Stomach (tissue), 8 donors: ENCODE measurements at regions not wholly inside any gene's neighbourhood (a gene's known extent, or its start where the extent isn't known, plus 50 kb on each side); places are given as distances from the start of the nearest gene placed in this dataset.

Experiments
- DNase-seq, 2 donors: peaks; one replicate each; pipeline versions ENCODE4 v3.0.0 to v3.0.0-alpha.2; 2013 to 2019
- H3K27ac ChIP-seq, 5 donors: fragments of 200-600 bp in 4 of 5; sonication (generic) in 4 of 5; one replicate each; pipeline ENCODE4 v1.5.1; 2013 to 2019; ENCODE audit warnings: mild to moderate bottlenecking in 1 of 5, moderate library complexity in 1 of 5
- H3K27me3 ChIP-seq, 3 donors: fragments of 200-600 bp; sonication (generic); one replicate each; pipeline ENCODE4 v1.5.1; 2017 to 2019; ENCODE audit warnings: mixed run types in 1 of 3
- H3K36me3 ChIP-seq, 4 donors: fragments of 200-600 bp; sonication (generic); 1 replicate in 3 of 4; 2 replicates in 1 of 4; pipeline ENCODE4 v1.5.1; 2016 to 2019
- H3K4me1 ChIP-seq, 4 donors: fragments of 200-600 bp; sonication (generic); one replicate each; pipeline ENCODE4 v1.5.1; 2016 to 2019
- H3K4me3 ChIP-seq, 4 donors: fragments of 200-600 bp; sonication (generic) in 3 of 4; one replicate each; pipeline ENCODE4 v1.5.1; 2016 to 2019; ENCODE audit warnings: mild to moderate bottlenecking in 1 of 4
- H3K9me3 ChIP-seq, 4 donors: fragments of 200-600 bp; sonication (generic); one replicate each; pipeline ENCODE4 v1.5.1; 2016 to 2019
- CTCF ChIP-seq, 7 experiments: fragments of 450-650 bp in 4 of 7; fragments of 200-600 bp in 3 of 7; sonication (generic) in 3 of 7; IDR thresholded peaks; one replicate each; pipeline ENCODE4 v1.5.1; 2016 to 2019; ENCODE audit warnings: antibody characterized with exemption in 7 of 7, control low read depth in 2 of 7, mild to moderate bottlenecking in 1 of 7
- EP300 ChIP-seq: sonication (generic); formaldehyde crosslinking; IDR thresholded peaks from one replicate; pipeline ENCODE4 v1.6.1; 2017; ENCODE audit warnings: antibody characterized with exemption
- POLR2A ChIP-seq, 4 donors: fragments of 450-650 bp; IDR thresholded peaks; one replicate each; pipeline ENCODE4 v1.6.1; 2016; ENCODE audit warnings: antibody characterized with exemption in 4 of 4, control low read depth in 2 of 4, mild to moderate bottlenecking in 1 of 4, moderate library complexity in 1 of 4
- POLR2AphosphoS5 ChIP-seq, 3 donors: sonication (generic); formaldehyde crosslinking; IDR thresholded peaks; one replicate each; pipeline ENCODE4 v1.6.1; 2016; ENCODE audit warnings: antibody characterized with exemption in 3 of 3
- WGBS, 5 donors: extraction: QIAGEN DNeasy Blood & Tissue Kit in 3 of 5; methylation state at CpG; one replicate each; pipeline versions ENCODE4 v1.1.5 to v1.1.7; 2013 to 2018; 5-methylcytosine and 5-hydroxymethylcytosine counted together
- intact Hi-C: fragments of 100-400 bp; cut with DNase I; formaldehyde crosslinking; loops from one replicate; pipeline ENCODE4 v1.15.1; 2023; ENCODE audit warnings: low total_unique reads
- donor health status: healthy with polysubstance abuse.
- donor health status: Bipolar disorder and iron deficiency.
- donor health status: healthy.

GRCh38 chr4:163419074-163419473, 54.5 kb downstream of the TKTL2 start:
- Histone ChIP-seq H3K27ac (no peak overlapping the region), H3K9me3 (no peaks in the 10 kb centered on the region), H3K4me1 (no peaks in the 10 kb centered on the region), H3K36me3 (no peaks in the 10 kb centered on the region), H3K27me3 (no peaks in the 10 kb centered on the region), H3K4me3 (no peak overlapping the region)
- TF ChIP-seq POLR2A (IDR thresholded peaks at IDR 0.05) (no peak), POLR2AphosphoS5 (IDR thresholded peaks at IDR 0.05) (no peak), EP300 (no peak), CTCF (IDR thresholded peaks at IDR 0.05) (no peak)
- intact Hi-C loops: no loop called here
- no peak for DNase-seq

- Histone ChIP-seq H3K36me3 (no peaks in the 10 kb centered on the region), H3K27me3 (no peaks in the 10 kb centered on the region), H3K4me3 (no peak overlapping the region), H3K4me1 (no peaks in the 10 kb centered on the region), H3K27ac (no peak overlapping the region), H3K9me3 (no peaks in the 10 kb centered on the region)
- TF ChIP-seq POLR2A (IDR thresholded peaks at IDR 0.05) (no peak), EP300 (no peak), CTCF (IDR thresholded peaks at IDR 0.05) (no peak), POLR2AphosphoS5 (IDR thresholded peaks at IDR 0.05) (no peak)
- DNase-seq: no peak
- 59 to 72% (median 66%) methylated on average over 3 of the region's 3 CpGs for WGBS, 5 donors
- intact Hi-C loops: no loop called here
These were observed 57.9 kb downstream of the TKTL2 start for GRCh38 chr4:163415668-163416067.

- no peak overlapping the region for H3K27ac ChIP-seq
- H3K27me3 ChIP-seq: no peaks in the 10 kb centered on the region
- WGBS, 5 donors: 83 to 92% (median 87%) methylated on average over 3 of the region's 3 CpGs
These were observed 59.3 kb downstream of the TKTL2 start for GRCh38 chr4:163414275-163414674.

GRCh38 chr4:163404580-163404979, 60.9 kb downstream of the NPY5R start:
- Histone ChIP-seq H3K4me3 (no peak overlapping the region), H3K36me3 (no peaks in the 10 kb centered on the region), H3K9me3 (no peaks in the 10 kb centered on the region), H3K4me1 (no peaks in the 10 kb centered on the region), H3K27ac (no peak overlapping the region), H3K27me3 (no peaks in the 10 kb centered on the region)
- WGBS, 5 donors: 23 to 32% (median 30%) methylated on average over 5 of the region's 5 CpGs
- intact Hi-C loops: no loop called here
- DNase-seq: peak in 1 of 2 donors; percentile 16
- no peak for TF ChIP-seq EP300
- no peak for TF ChIP-seq POLR2AphosphoS5 (IDR thresholded peaks at IDR 0.05)
- no peak for TF ChIP-seq POLR2A (IDR thresholded peaks at IDR 0.05)
- TF ChIP-seq CTCF (IDR thresholded peaks at IDR 0.05): no peak

More at GRCh38 chr4:163414275-163414674, 59.3 kb downstream of the TKTL2 start:
- no peak for TF ChIP-seq EP300
- no peak for TF ChIP-seq POLR2AphosphoS5 (IDR thresholded peaks at IDR 0.05)
- TF ChIP-seq CTCF (IDR thresholded peaks at IDR 0.05): no peak
- TF ChIP-seq POLR2A (IDR thresholded peaks at IDR 0.05): no peak
- no peak for DNase-seq
- Histone ChIP-seq H3K9me3 (no peaks in the 10 kb centered on the region), H3K4me3 (no peak overlapping the region), H3K4me1 (no peaks in the 10 kb centered on the region), H3K36me3 (no peaks in the 10 kb centered on the region)
- intact Hi-C loops: no loop called here
